SK-N-MC (cell line): ENCODE measurements at regions not wholly inside any gene's neighbourhood (a gene's known extent, or its start where the extent isn't known, plus 50 kb on each side); places are given as distances from the start of the nearest gene placed in this dataset.

Experiments
- EZH2 ChIP-seq: fragments of 200-600 bp; sonication (generic); IDR thresholded peaks from one replicate; pipeline ENCODE4 v1.6.1; 2017; ENCODE audit warnings: antibody characterized with exemption
- POLR2AphosphoS5 ChIP-seq: IDR thresholded peaks from 2 replicates; pipeline ENCODE4 v1.6.1; 2012; ENCODE audit warnings: mild to moderate bottlenecking, low read depth, low read length, borderline replicate concordance

DNA sequence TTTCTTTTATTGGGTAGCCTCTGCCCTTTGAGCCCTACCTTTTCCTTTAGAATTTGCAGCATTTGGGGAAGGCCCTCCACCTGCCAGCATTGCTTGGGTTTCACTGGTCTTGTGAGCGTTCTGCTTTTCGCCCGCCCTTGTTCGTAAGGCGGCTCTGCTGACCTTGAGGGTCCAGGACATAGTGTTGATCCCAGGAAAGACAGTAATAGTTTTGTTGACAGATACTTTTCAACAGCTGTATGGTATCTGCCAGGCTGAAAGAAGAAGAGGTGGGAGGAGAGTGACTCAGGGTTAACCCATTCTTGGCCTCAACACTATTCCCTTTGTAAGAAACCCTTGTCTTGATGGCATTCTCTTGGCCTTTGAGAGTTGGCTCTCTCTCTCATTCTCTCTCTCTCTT is 113.4 kb upstream of the SPAG17 start:
- no peak for TF ChIP-seq EZH2
- TF ChIP-seq POLR2AphosphoS5 = no peak
